OCI-LY7 (cell line): ENCODE measurements at regions not wholly inside any gene's neighbourhood (a gene's known extent, or its start where the extent isn't known, plus 50 kb on each side); places are given as distances from the start of the nearest gene placed in this dataset.

Source experiments
- EZH2phosphoT487 ChIP-seq: fragments of 200-600 bp; sonication (generic); IDR thresholded peaks from 2 replicates; pipeline ENCODE4 v1.6.1; 2018; ENCODE audit warnings: low read depth, borderline replicate concordance, mild to moderate bottlenecking, mixed run types, antibody characterized with exemption, low read length, moderate library complexity, mixed read lengths
- TF ChIP-seq, protein P1 (sequence below): fragments of 200-600 bp; sonication (generic); conservative IDR thresholded peaks from 2 replicates; pipeline ENCODE4 v1.5.1; 2014; ENCODE audit warnings: mild to moderate bottlenecking, antibody characterized with exemption, low read length, moderate library complexity, mixed read lengths

- TF ChIP-seq, protein P1, sequence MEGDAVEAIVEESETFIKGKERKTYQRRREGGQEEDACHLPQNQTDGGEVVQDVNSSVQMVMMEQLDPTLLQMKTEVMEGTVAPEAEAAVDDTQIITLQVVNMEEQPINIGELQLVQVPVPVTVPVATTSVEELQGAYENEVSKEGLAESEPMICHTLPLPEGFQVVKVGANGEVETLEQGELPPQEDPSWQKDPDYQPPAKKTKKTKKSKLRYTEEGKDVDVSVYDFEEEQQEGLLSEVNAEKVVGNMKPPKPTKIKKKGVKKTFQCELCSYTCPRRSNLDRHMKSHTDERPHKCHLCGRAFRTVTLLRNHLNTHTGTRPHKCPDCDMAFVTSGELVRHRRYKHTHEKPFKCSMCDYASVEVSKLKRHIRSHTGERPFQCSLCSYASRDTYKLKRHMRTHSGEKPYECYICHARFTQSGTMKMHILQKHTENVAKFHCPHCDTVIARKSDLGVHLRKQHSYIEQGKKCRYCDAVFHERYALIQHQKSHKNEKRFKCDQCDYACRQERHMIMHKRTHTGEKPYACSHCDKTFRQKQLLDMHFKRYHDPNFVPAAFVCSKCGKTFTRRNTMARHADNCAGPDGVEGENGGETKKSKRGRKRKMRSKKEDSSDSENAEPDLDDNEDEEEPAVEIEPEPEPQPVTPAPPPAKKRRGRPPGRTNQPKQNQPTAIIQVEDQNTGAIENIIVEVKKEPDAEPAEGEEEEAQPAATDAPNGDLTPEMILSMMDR, result no peak
- no peak for TF ChIP-seq EZH2phosphoT487
Observed at GRCh38 chr7:101727184-101727583, 90.2 kb upstream of the CUX1 start.
